Suprapubic skin (tissue), 3 donors: ENCODE measurements at regions not wholly inside any gene's neighbourhood (a gene's known extent, or its start where the extent isn't known, plus 50 kb on each side); places are given as distances from the start of the nearest gene placed in this dataset.

Source experiments
- POLR2A ChIP-seq, 2 donors: fragments of 450-650 bp; IDR thresholded peaks; one replicate each; pipeline ENCODE4 v1.6.1; 2017; ENCODE audit warnings: antibody characterized with exemption in 2 of 2, mild to moderate bottlenecking in 2 of 2, moderate library complexity in 2 of 2
- TF ChIP-seq, protein P1 (sequence below), 2 donors: fragments of 200-600 bp in 1 of 2; fragments of 450-650 bp in 1 of 2; sonication (generic) in 1 of 2; IDR thresholded peaks; one replicate each; pipeline ENCODE4 v1.5.1; 2016 to 2019; ENCODE audit warnings: antibody characterized with exemption in 2 of 2, mild to moderate bottlenecking in 1 of 2, moderate library complexity in 1 of 2

- TF ChIP-seq, protein P1, sequence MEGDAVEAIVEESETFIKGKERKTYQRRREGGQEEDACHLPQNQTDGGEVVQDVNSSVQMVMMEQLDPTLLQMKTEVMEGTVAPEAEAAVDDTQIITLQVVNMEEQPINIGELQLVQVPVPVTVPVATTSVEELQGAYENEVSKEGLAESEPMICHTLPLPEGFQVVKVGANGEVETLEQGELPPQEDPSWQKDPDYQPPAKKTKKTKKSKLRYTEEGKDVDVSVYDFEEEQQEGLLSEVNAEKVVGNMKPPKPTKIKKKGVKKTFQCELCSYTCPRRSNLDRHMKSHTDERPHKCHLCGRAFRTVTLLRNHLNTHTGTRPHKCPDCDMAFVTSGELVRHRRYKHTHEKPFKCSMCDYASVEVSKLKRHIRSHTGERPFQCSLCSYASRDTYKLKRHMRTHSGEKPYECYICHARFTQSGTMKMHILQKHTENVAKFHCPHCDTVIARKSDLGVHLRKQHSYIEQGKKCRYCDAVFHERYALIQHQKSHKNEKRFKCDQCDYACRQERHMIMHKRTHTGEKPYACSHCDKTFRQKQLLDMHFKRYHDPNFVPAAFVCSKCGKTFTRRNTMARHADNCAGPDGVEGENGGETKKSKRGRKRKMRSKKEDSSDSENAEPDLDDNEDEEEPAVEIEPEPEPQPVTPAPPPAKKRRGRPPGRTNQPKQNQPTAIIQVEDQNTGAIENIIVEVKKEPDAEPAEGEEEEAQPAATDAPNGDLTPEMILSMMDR (IDR thresholded peaks at IDR 0.05) = no peak
- TF ChIP-seq POLR2A (IDR thresholded peaks at IDR 0.05) = no peak
Measured at GRCh38 chr13:105961438-105961837, 574.0 kb downstream of the EFNB2 start.
